ENCODE measurements at regions not wholly inside any gene's neighbourhood (a gene's known extent, or its start where the extent isn't known, plus 50 kb on each side); places are given as distances from the start of the nearest gene placed in this dataset.

DNA sequence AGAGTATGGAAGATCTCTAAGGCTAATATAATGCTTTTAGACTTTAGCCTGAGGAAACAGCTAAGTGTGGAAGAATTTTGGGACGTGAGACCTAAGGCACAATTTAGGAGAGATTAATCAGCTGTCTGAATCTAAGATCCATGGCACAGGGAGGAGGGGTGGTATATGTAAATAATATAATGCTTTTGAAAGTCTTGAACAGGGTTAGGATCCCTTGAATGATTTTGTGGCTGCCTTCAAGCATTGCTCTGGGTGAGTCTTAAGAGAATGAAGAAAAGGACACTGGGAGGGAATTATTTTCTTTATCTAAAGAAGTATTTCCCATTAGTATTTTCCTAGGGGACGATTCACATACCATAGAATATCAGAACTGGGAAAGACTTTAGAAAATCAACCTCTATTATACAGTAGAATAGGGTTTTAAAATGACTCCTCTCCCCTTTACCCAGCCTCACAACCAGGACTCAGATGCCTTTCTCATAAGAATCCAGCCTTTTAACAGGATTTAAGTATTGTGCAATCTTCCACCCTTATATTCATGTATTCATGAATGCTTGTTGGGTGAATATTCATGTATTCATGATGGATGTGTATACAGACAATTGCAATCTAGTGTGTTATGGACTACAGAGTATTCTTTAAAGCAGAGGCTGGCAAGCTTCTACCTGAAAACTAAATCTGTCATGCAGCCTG, 664.2 kb upstream of the CPEB2 start (continued):
- TF ChIP-seq JUNB (IDR thresholded peaks at IDR 0.05; ENCODE audit: unreplicated experiment) (no peak), ETS1 (IDR thresholded peaks at IDR 0.05) (no peak), CTCF (conservative IDR thresholded peaks at IDR 0.05; ENCODE audit: low read depth in 2 of 2) (no peak)

DNA sequence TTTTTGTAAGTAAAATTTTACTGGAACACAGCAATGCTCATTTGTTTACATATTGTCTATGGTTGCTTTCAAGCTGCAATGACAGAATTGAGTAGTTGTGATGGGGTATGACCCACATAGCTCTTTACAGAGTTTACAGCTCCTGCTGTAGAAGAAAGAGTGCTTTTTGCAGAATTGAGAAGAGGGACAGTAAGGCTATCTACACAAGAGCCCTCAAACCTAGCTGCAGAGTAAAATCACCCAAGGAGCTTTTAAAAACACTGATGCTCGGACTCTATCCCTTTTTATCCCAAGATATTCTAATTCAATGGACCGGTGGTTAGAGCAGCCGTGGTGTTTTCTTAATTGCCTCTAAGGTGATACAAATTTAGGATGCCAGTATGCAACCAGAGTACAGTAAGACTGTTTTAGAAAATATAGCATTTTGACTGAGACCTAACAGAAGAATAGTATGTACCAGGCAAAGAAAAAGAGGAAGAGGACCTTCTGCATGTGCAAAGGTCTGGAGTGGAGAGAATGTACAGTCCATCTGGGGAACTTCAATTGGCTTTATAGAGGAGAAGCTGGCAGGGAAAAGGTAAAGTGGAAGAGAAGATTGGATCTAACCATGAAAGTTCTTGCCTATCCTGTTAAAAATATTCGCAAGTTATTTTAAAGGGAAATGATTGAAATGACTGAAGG, 663.6 kb upstream of the CPEB2 start:
- Mint-ChIP-seq H3K9me3 (no peaks in the 10 kb centered on the region), H3K4me3 (no peak overlapping the region), H3K27me3 (ENCODE audit: insufficient read depth, low read depth, poor library complexity) (no peaks in the 10 kb centered on the region), H3K4me1 (peaks cover 27% of the 10 kb centered on the region), H3K27ac (no peak overlapping the region), H3K36me3 (ENCODE audit: low read depth) (no peaks in the 10 kb centered on the region)
- Histone ChIP-seq H3K9me2 (ENCODE audit: insufficient read depth) (0 out of 2 replicates have a peak, but pooled peaks cover 3% of the 10 kb centered on the region), H4K20me1 (replicated peaks; ENCODE audit: insufficient read depth) (no peaks in the 10 kb centered on the region), H3K27ac (ENCODE audit: low read depth) (no peak overlapping the region), H3K79me2 (replicated peaks; ENCODE audit: insufficient read depth) (no peaks in the 10 kb centered on the region), H3F3A (replicated peaks; ENCODE audit: low read depth) (no peaks in the 10 kb centered on the region), H3K4me2 (no peak overlapping the region), H3K36me3 (ENCODE audit: insufficient read depth) (no peaks in the 10 kb centered on the region), H3K4me1 (ENCODE audit: insufficient read depth) (peaks cover 13% of the 10 kb centered on the region; the same call in 1 of the 2 replicates), H3K4me3 (no peak overlapping the region), H2AFZ (no peak overlapping the region), H3K27me3 (ENCODE audit: insufficient read depth) (no peaks in the 10 kb centered on the region)
- ATAC-seq = no peak
- TF ChIP-seq CREB1 (CRISPR knock-in tag; IDR thresholded peaks at IDR 0.05; ENCODE audit: low read depth) (no peak), ZNF331 (CRISPR knock-in tag; IDR thresholded peaks at IDR 0.05; ENCODE audit: low read depth) (no peak), REST (IDR thresholded peaks at IDR 0.05; ENCODE audit: unreplicated experiment) (no peak)
- no peak for DNase-seq (ENCODE audit: low spot score)

All from GM23338 (cell line).